Suppressor macrophage (primary cell): ENCODE measurements at regions not wholly inside any gene's neighbourhood (a gene's known extent, or its start where the extent isn't known, plus 50 kb on each side); places are given as distances from the start of the nearest gene placed in this dataset.
A peak's percentile ranks its signal among the peaks of the same experiment; 100 is the strongest.
"Not testable (repeated sequence)": the region's sequence is repeated elsewhere in the genome, so short reads cannot be mapped to it uniquely, and the experiment has no call there.

Source experiments
- DNase-seq, 4 experiments: peaks; one replicate each; pipeline ENCODE4 v3.0.0-alpha.2; 2020 to 2022

- DNase-seq, result not testable (repeated sequence)
Measured at GRCh38 chr1:91207691-91208090, 185.9 kb upstream of the ZNF644 start.

DNA sequence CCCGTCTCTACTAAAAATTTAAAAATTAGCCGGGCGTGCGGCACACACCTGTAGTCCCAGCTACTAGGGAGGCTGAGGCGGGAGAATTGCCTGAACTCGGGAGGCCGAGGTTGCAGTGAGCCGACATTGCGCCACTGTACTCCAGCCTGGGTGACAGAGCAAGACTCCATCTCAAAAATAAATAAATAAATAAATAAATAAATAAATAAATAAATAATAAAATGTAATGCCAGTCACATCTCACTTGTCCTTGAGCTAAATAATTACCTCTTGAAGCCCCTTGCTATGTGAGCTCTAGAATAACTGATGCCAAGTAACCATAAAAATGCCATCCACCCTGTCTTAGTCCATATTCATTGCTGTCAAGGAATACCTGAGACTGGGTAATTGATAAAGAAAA is 182.3 kb upstream of the ZNF644 start:
- not testable (repeated sequence) for DNase-seq

- DNase-seq, result no peak
Measured at GRCh38 chr1:91201694-91202093, 179.9 kb upstream of the ZNF644 start.

- DNase-seq, result peak in 2 of 4 experiments; percentile 26 to 48
Measured at GRCh38 chr1:91201176-91201575, 179.3 kb upstream of the ZNF644 start.

GRCh38 chr1:91200675-91201074 is 178.8 kb upstream of the ZNF644 start:
- peak in 1 of 4 experiments; percentile 3 for DNase-seq

DNA sequence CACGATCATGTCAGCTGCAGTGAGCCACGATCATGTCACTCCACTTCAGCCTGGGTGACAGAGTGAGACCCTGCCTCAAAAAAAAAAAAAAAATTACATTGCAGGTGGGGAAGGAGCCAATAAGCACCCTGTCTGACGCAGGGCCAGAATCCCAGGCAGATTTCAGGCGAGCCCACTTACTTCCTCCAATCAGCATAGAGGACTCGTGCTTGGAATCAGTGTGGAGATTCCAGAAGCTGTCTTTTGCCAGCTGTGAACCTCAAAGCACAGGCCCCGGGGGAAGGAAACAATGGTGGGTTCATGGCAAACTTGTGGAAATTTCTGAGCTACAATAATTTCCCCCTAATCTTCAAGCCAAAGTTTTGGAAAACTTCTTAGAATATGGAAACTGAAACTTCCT is 178.2 kb upstream of the ZNF644 start:
- no peak for DNase-seq

DNA sequence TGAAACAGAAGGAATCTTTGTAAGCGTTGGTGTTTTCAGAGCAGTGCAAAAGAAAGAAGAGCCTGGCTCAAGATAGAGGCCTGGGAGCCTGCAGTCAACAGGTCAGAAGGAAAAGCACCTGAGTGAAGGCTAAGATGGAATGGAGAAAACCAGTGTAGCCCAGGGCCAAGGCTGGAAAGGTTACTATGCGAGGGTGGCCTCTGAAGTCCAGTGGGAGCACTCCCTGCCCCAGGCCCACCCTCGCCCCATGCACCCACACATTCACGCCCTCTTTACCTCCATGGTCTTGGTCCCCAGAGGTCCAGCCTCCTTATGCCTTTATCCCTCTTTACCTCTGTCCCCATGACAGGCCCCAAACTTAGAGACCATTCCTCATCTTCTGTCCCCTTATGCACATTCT is 169.2 kb upstream of the ZNF644 start:
- no peak for DNase-seq

DNA sequence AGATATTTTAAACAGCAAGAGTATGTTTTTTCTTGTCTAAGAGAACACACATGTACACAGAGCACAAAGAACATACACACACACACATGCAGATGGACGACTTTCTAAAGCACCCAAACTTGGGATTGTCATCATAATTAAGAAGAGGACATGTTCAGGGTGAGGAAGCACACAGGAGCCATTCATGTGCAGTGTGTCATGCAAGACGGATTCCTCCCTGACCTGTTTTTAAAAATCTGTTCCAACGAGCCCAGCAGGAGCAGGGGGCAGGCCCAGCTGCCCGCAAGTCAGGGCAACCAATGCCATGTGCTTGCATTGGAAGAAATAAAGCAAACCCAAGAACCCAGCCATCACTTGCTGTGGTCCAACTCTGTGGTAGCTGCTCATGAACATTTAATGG is 167.3 kb upstream of the ZNF644 start:
- DNase-seq, result no peak

DNA sequence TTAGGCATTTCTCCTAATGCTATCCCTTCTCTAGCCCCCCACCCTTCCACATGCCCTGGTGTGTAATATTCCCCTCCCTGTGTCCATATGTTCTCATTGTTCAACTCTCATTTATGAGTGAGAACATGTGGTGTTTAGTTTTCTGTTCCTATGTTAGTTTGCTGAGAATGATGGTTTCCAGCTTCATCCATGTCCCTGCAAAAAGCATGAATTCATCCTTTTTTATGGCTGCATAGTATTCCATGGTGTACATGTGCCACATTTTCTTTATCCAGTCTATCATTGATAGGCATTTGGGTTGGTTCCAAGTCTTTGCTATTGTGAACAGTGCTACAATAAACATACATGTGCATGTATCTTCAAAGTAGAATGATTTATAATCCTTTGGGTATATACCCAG is 161.0 kb upstream of the ZNF644 start:
- not testable (repeated sequence) for DNase-seq

GRCh38 chr1:91176250-91176649 is 154.4 kb upstream of the ZNF644 start:
- no peak for DNase-seq

- no peak for DNase-seq
Measured at GRCh38 chr1:91174734-91175133, 152.9 kb upstream of the ZNF644 start.

- no peak for DNase-seq
Measured at GRCh38 chr1:91173346-91173890, 151.6 kb upstream of the ZNF644 start.

- DNase-seq, result no peak
Measured at GRCh38 chr1:91172541-91172940, 150.7 kb upstream of the ZNF644 start.

- DNase-seq, result no peak
Measured at GRCh38 chr1:91171898-91172297, 150.1 kb upstream of the ZNF644 start.

DNA sequence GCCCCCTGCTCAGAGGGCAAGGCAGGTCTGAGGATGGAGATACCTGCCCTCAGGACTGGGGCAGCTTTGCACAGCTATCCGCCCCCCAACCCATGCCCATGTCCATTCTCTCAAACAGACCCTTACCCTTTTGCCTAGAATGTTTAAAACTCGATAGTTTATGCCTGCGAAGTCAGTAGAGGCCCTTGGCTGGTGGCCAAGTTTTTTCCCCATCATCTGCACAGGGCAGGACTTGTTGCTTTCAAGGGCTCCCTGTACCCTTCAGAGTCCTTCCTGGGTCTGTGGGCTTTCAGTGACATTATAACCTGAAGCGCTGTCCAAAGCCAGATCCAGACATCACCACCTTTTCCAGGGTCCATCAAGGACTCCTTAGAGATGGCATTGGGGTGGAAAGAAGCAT is 148.7 kb upstream of the ZNF644 start:
- DNase-seq, result no peak

DNA sequence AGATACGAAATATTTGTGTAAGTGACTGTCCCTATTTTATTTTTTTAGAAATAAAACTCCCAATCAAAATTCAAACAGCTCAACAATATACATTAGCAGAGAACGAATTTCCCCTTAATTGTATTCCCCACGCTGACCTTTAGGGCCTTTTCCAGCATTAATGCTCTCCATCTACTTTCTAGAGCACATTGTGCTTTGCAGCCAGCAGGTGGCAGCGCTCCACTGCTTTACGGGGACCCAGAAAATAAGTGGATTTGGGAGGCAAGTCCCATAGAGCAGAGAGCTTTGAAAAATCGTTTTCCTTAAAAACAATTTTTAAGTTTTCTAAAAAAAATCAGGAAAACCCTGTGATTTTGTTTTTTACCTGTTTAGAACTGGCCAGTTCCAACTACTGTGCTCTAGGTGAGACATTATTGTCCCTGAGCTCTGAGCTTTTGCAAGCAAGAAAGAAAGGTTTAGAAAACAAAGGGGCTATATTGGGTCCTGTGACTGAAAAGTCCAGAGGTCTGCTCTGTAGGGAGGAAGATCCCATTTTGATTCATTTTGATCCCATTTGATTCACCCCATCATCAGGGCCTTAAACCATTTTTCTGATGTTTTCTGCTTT is 144.4 kb upstream of the ZNF644 start:
- DNase-seq, result peak; percentile 51 to 76 (median 72)

- peak; percentile 77 to 90 (median 88) for DNase-seq
Measured at GRCh38 chr1:91165033-91165654, 143.3 kb upstream of the ZNF644 start.

DNA sequence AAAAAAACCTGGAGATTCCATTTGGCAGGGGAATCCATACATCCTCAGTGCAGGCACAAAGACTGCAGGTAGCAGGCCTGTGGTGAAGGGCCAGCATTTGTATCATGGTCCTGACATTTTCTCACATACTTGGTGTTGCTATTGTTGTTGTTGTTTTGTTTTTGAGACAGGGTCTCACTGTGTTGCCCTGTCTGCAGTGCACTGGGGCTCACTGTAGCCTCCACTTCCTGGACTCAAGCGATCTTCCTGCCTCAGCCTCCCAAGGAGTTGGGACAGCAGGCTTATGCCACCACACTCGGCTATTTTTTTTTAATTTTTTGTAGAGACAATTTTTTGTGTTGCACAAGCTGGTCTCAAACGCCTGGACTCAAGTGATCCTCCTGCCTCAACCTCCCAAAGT is 140.8 kb upstream of the ZNF644 start:
- no peak for DNase-seq

GRCh38 chr1:91161749-91162148 is 139.9 kb upstream of the ZNF644 start:
- no peak for DNase-seq

- DNase-seq, result no peak
Measured at GRCh38 chr1:91161166-91161565, 139.3 kb upstream of the ZNF644 start.

GRCh38 chr1:91160363-91161075 is 138.7 kb upstream of the ZNF644 start:
- DNase-seq, result no peak

GRCh38 chr1:91153341-91153740 is 131.5 kb upstream of the ZNF644 start:
- peak; percentile 10 to 54 (median 44) for DNase-seq

DNA sequence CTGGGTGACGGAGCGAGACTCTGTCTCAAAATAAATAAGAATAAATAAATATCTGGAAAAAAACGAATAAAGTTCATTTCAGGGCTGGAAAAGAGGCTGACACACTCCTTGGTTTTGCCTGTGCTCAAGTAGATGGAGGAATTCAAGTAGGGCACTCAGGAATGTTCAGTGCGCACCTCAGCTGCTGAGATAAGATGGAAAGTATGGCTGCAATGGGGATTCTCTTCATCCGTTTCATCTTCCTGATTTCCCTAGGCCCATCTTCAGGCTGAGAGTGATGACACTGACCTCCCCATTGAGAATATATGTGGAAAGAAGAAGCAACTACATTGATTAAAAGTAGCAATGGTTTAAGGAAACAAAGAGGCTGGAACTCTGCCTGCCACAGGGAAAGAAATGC is 130.5 kb upstream of the ZNF644 start:
- DNase-seq, result no peak

DNA sequence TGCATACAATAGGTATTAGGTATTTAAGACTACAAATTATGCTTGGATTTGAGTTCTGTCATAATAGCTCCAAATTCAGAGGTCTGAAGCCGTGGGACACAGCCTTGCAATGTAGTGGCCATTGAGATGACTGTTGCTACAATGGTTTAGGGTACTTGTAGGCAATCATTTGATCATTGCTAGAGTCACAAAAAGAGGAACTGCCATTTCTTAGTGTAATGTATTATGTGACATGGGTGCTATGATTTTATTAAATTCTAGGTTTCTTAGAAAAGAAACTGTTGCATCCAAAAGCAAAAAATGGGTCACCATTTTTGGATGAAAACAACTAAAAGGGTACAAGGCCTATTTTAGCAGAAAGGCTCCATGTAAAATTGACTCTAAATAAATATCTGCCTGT is 129.9 kb upstream of the ZNF644 start:
- peak in 1 of 4 experiments; percentile 21 for DNase-seq
